MG63 (cell line): ENCODE measurements at regions not wholly inside any gene's neighbourhood (a gene's known extent, or its start where the extent isn't known, plus 50 kb on each side); places are given as distances from the start of the nearest gene placed in this dataset.

Source experiments
- DNase-seq: peaks from one replicate; pipeline ENCODE4 v3.0.0-alpha.2; 2020
- H3K27me3 ChIP-seq: fragments of 250-450 bp; sonication (Bioruptor Pico); 2 replicates; pipeline ENCODE4 v1.5.1; 2020; ENCODE audit warnings: mild to moderate bottlenecking, moderate library complexity
- H3K36me3 ChIP-seq: fragments of 250-450 bp; sonication (Bioruptor Pico); 2 replicates; pipeline ENCODE4 v1.5.1; 2020; ENCODE audit warnings: mild to moderate bottlenecking, moderate library complexity
- H3K4me3 ChIP-seq: fragments of 250-450 bp; sonication (Bioruptor Pico); 2 replicates; pipeline ENCODE4 v1.5.1; 2020; ENCODE audit warnings: mild to moderate bottlenecking, moderate library complexity
- H3K9me3 ChIP-seq: fragments of 250-450 bp; sonication (Bioruptor Pico); 2 replicates; pipeline ENCODE4 v1.5.1; 2020; ENCODE audit warnings: mild to moderate bottlenecking, moderate library complexity

DNA sequence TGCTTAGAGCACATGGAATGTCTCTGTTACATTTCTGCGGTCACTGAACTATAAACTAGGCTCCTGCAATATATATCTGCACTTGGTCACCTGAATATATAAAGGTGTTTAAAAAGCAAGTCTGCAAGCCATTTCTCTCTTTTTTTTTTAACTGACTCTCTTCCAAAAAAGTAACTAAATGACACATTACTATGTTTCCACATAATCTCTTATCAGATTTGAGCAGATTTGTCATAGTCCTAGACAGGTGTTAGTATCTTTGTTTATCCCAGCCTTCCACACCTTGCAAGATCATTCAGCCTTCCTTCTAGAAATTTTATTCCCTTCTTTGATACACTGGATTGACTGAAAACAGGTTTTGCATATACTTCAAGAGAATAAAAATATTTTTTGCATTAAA lies 86.7 kb upstream of the KLF7 start:
- no peaks in the 10 kb centered on the region for H3K36me3 ChIP-seq
- H3K27me3 ChIP-seq: no peaks in the 10 kb centered on the region
- DNase-seq: no peak
- no peak overlapping the region for H3K4me3 ChIP-seq
- H3K9me3 ChIP-seq: no peaks in the 10 kb centered on the region

DNA sequence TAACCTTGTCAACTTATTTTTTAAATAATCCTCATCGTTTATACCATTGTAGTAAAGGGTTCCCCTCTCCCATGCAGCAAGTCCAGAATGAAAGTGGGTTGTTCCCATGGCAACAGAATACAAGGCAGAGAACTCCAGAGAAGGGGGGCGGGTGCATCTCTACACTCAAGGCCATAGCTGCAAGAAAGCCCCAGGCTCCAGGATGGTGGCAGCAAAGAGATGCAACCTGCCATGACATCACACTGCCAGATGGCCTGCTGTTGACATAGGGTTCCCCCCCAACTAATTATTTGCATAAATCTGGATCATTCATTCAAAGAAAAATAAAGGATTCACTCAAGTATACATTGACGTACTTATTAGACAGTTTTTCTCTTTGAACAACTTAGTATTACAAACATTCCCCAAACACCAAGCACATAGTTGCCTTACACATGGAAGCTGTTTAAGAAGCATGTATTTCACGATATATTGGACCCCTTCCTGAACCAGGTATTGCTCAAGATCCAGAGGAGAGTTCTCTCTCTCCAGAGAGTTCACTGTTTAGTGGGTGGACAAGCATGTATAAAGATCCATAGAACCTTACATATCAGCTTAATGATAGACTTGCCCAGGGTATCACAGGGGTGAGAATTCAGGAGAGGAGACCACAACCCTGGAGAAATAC lies 87.4 kb upstream of the KLF7 start:
- Histone ChIP-seq H3K9me3 (no peaks in the 10 kb centered on the region), H3K4me3 (no peak overlapping the region), H3K36me3 (no peaks in the 10 kb centered on the region), H3K27me3 (no peaks in the 10 kb centered on the region)
- DNase-seq: no peak

DNA sequence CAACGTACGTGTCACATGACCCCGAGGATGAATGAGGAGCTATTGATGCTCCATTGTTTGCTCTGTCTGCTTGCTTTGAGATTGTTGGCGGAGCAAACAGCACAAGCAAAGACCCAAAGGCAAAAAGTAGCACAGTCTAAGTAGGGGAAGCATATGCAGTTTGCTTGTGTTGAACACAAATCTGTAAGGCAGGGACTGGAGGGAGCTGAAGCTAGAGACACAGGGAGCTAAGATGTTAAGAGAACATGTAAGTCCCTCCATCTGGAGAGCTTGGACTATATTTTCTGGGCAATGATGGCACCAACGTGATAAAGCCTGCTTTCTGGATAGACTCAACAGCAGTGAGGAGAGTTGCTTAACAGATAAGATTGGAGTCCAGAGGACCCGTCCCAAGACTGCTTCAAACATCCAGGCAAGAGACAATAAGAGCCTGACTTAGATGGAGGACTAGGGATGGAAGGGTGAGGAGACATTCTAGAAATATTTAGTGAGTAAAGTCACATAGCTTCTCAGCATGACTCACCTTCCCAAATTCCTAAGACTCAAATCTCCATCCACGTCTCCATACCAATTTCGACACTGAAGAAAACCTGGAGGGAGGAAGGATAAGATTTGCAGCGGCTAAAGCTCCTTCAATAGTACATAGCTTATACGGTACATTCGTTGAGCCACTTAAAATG lies 88.1 kb upstream of the KLF7 start:
- H3K4me3 ChIP-seq: no peak overlapping the region
- H3K36me3 ChIP-seq: no peaks in the 10 kb centered on the region
- H3K9me3 ChIP-seq: no peaks in the 10 kb centered on the region
- peak; percentile 25 for DNase-seq
- no peaks in the 10 kb centered on the region for H3K27me3 ChIP-seq

DNA sequence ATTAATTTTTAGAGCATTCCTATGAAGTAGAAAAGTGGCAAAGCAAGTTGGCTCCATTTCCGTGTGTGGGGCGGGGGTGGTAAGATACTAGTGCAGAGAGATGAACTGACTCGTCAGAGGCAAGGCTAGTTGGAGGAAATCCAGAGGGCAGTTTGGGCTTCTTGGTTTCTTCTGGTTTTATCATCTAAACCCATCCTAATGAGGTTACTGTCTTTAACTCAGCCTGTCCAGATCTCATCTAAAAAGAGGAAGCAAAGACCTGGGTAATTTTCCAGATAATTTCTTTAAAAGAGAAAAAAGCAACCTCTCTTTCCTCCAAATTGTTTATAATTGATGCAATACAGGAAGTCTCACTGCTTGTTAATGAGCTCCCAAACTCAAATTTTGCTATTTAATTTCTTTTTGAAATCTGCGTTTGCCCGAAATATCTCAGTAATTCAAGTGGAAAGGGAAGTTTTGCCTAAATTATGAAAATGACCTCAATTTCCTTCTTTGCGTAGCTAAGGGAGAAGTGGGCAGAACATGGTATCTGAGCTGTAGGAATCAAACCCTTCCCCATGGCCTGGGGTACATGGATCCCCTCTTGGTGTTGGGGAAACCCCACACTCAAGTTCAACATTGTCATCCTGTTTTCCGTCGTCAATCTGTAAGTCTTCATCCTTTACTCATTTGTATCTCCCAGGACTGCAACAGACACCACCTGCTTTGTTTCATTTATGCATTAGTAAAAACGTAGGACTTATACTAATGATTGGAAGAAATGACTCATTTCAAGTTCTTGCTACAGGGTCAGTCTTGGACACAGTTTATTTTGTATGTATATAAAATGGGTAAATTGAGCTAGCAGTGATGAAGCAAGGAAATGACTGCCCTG lies 89.1 kb upstream of the KLF7 start:
- Histone ChIP-seq H3K27me3 (no peaks in the 10 kb centered on the region), H3K36me3 (no peaks in the 10 kb centered on the region), H3K4me3 (no peak overlapping the region), H3K9me3 (no peaks in the 10 kb centered on the region)
- DNase-seq: peak; percentile 68

DNA sequence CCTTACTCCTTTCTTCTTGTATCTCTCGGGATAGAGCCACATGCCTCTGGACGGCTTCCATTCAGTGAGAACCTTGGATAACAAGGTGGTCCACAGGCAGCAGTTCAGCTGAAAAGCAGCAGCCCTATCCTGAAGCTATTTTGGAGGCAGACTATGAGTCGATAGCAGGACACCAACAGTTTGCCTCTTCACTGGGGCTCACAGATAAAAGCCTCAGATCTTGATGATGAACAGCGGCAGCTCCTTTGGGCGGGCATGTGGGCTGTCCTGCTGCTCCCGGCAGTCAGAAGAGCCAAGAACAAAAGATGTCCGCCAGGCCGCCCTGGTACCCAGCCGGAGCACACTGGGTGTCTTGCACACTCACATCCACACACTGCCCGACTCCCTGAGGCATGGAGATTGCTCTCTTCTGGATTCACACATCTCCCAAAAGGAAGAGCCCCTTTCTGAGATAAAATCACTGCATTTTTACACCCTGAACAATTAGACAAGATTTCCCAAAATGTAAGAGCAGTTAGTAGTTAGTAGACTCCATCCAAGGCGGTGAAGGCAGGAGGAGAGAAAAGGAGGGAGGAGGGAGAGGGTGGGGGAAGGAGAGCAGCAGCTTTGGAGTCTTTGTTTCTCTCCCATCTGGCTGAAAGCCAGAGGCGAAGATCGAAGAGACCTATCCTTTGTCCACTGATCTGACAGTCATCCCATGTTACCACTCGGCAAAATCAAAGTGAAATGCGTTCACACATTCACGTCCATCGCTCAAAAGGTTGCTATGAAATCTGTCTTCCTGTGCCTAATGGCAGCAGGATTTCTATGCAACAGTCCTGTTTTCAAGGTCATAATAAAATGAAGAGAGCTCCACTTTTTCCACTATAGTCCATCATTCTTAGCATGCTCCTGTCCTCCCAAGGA lies 90.1 kb upstream of the KLF7 start:
- Histone ChIP-seq H3K36me3 (no peaks in the 10 kb centered on the region), H3K9me3 (no peaks in the 10 kb centered on the region), H3K27me3 (no peaks in the 10 kb centered on the region), H3K4me3 (no peak overlapping the region)
- DNase-seq: no peak

DNA sequence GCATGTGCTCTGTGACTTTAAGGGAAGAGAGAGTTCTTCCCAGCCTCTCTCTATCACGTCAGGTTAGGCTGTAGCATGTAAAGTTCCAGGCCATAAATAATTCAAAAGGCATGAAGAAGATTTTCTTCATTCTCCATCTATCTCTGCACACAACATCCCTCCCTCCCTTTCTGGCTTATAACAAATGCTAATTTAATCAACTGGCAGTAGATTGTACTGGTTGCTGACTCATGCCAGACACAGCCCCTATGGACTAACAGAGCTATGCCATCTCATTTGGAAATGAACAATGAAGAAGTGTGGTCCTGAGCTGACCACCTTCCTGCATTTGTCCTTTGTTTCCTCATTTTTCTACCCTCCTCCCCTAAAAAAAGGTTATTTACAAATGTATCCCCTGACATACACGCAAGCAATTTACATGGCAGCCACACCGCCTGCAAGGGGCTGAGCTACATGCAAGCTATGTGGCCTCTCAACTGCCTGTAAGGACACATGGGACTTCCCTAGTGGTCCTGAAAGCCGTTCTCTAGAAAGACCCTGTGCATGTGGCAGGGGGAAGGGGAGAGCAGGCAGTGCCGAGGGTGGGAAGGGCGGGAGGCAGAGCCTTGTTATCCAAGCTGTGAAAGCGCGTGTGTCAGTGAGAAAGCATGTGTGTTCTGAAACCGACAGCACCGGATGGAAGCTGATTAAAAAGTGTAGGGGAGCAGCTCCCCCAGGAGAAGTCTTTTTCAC lies 90.9 kb upstream of the KLF7 start:
- H3K27me3 ChIP-seq: no peaks in the 10 kb centered on the region
- H3K4me3 ChIP-seq: no peak overlapping the region
- peak; percentile 59 for DNase-seq
- no peaks in the 10 kb centered on the region for H3K36me3 ChIP-seq
- H3K9me3 ChIP-seq: no peaks in the 10 kb centered on the region

DNA sequence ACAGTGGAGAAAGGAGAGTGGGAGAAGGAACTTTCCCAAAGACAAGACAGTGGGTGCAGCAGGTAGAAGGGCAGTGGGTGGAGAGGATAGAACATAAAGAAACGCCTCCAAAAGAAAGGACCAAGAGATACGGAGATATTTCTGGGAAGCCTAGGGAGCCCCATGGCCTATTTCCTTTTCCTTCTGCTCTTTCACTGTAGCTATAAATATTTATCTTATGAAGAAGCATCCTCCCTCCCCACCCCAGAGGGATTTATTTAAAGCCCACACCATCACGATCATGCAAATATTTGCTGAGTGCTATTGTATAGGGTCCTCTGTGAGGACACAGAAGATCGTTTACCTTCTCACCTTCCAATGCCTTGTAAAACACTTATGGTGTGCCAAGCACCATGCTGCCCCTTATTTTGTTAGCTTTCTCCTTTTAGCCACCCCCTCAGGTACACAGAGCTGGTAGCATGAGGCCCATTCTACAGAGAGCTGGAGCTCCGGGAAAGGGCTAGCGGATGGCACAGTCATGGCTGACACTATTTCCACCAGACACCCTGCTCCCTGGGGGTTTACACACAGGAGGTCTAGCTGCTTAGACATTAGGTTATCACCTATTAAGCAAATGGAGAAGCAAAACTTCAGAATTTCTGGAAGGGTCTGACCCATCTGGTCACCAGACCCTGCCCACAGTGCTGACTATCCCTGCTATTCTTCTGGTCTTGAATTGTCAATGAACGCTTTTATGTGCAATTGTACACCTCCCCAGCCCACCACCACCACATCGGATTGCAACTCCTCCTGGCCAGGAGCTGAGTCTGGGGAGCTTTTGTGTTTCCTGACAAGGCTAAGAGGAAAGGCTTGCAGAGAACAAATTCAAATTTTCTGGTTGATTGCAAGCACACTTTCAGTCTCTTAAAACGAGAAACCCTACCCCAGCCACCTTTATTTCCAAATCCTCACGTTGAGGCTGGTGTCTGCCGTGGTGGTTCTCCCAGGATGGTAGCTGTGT lies 91.8 kb upstream of the KLF7 start:
- Histone ChIP-seq H3K27me3 (no peaks in the 10 kb centered on the region), H3K9me3 (no peaks in the 10 kb centered on the region), H3K36me3 (no peaks in the 10 kb centered on the region), H3K4me3 (no peak overlapping the region)
- no peak for DNase-seq

DNA sequence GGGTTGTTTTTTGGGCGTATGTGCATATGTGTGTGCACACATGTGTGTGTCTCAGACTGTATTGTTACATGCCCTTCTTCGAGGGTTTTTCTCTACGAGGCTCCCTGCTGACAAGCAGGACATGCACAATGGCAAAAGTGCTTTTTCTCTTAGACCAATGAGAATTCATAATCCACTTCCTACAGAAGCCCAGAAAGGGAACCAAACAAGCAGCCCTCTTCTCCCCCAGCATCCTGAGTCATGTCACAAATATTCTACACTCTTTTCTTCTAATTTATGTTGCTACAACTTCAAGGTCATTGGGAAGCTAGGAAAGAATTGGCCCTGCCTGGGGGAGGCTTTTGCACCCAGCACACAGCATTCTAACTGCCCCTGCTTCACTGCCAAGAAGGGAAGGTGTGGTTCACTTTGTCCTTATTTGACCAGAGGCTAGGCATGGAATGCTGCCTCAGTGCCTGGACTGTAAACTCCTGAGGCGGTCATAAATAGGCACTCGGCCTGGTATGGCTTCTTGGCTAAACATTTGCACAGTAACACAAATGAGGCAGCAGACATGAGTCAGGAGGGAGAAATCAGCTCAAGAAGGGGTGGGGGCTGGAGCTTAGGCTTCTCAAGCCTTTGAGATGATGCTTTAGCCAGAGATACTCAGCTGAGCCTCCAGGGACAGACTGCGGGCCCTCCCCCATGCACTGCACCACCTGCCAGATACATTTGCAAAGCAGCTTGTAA lies 92.7 kb upstream of the KLF7 start:
- H3K4me3 ChIP-seq: no peak overlapping the region

DNA sequence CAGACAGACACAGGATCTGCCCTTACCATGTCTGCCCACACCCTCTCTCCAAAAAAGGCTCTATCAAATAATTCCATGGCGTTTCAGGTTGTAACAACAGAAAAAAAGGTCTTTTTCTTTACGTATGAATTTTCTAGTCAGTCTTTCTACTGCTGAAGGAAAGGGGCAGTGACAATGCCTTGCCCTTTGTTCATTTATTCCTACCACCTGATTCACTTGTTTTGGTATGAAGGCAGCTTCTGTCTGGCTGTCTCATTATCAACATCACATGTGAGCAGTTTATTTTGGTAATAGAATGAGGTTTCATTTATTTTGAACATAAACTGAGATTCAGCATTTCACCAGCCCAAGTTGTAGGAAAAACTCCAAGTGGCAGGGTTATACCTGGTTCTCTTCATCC lies 94.3 kb upstream of the KLF7 start:
- no peak for DNase-seq
- H3K27me3 ChIP-seq: no peaks in the 10 kb centered on the region
- H3K36me3 ChIP-seq: no peaks in the 10 kb centered on the region
- H3K9me3 ChIP-seq: no peaks in the 10 kb centered on the region
- no peak overlapping the region for H3K4me3 ChIP-seq

More for the DNA sequence above, 92.7 kb upstream of the KLF7 start:
- no peaks in the 10 kb centered on the region for H3K9me3 ChIP-seq
- H3K27me3 ChIP-seq: no peaks in the 10 kb centered on the region
- peak; percentile 98 for DNase-seq
- H3K36me3 ChIP-seq: no peaks in the 10 kb centered on the region

DNA sequence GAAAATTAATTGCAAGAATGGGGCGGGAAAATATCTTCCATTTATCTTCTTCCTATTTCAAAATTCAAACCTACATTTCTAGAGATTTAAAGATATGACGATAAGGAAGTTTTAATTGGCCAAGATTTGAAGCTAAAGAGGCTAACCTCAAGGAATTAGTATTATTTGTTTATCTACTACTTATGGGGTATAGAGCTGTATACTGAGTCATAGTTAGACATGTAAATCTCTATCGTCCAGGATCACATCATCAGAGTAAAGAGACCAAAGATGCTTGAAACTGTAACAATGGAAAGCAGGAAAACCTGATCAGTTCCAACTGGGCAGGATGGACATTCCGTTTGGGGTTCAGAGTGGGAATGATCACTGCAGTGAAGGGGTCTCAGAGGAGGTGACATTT lies 95.2 kb upstream of the KLF7 start:
- Histone ChIP-seq H3K9me3 (no peaks in the 10 kb centered on the region), H3K4me3 (no peak overlapping the region), H3K27me3 (no peaks in the 10 kb centered on the region), H3K36me3 (no peaks in the 10 kb centered on the region)
- DNase-seq: no peak

DNA sequence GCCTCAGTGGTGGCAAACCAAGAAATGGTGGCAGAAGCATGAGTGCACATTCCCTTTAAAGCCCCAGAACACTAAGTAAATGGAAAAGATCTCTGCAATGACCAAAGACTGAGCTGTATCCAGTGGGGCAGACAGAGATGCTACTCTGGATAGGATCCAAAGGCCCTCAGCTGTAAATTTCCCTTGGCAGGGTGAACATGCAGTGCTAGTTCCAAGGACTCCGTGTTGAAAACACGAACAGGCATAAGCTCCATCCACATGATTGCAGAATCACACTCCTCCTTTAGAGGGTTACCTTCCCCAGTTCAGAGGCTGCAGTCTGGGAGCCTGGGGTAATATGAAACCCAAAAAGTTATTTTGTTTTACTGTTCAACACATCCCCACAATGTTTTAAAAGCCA lies 98.6 kb upstream of the KLF7 start:
- no peak overlapping the region for H3K4me3 ChIP-seq
- no peak for DNase-seq
- H3K27me3 ChIP-seq: no peaks in the 10 kb centered on the region
- H3K9me3 ChIP-seq: no peaks in the 10 kb centered on the region
- H3K36me3 ChIP-seq: no peaks in the 10 kb centered on the region

DNA sequence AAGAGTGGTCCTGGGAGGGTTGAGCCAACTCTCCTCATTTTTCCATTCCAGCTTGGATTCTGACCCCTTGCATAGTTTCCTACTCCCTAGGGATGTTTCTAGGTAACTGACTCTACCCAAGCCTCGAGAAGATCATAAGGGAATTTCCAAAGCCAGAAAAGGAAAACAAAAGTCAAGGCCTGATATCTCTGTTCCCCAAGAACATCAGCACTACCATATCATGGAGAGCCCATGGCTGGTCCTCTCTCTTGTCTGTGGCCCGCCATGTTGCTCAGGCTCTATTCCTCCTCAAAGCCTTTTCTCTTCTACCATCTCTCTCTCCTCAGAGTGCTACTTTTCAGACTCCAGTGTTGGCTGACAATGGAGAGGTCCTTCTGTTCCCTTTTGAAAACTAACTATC lies 99.6 kb upstream of the KLF7 start:
- no peak for DNase-seq
- no peaks in the 10 kb centered on the region for H3K36me3 ChIP-seq
- H3K4me3 ChIP-seq: no peak overlapping the region
- no peaks in the 10 kb centered on the region for H3K9me3 ChIP-seq
- H3K27me3 ChIP-seq: no peaks in the 10 kb centered on the region

DNA sequence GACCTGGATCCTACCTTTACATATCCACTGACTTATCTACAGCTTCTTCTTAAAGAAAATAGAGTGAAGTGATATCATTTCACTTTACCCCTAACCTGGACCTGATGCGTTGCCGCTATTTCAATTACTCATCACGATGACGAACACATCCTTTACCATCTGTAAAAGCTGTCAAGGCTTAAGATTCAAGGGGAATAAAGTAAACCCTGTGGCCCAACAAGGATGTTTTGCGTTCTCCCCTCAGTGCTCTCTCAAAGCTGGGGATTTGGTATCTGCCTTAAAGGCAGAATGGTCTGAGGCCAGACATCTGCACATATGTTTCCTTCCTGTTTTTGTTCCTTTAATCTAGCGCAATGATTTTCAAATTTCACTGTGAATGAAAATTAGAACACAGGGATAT lies 100.1 kb upstream of the KLF7 start:
- Histone ChIP-seq H3K36me3 (no peaks in the 10 kb centered on the region), H3K4me3 (no peak overlapping the region), H3K27me3 (no peaks in the 10 kb centered on the region), H3K9me3 (no peaks in the 10 kb centered on the region)
- no peak for DNase-seq

DNA sequence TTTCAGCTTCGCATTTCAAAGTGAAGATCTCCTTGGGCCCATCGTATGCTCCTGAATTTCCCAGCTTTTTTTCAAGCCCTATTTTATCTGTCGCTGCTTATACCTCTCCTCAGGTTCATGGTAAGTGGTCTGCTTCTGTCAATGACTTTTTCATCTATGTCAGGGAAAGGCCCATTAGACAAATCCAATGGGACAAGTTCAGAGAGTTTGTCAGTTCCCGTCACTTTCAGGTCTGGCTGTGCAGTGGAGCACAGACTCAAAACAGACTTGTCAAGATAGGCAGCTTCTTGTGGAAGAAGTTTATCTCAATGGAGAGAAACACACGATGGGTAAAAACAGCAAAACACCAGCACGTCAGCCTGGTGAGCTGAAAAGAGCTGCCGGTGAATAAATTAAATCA lies 100.9 kb upstream of the KLF7 start:
- no peak for DNase-seq
- Histone ChIP-seq H3K9me3 (no peaks in the 10 kb centered on the region), H3K27me3 (no peaks in the 10 kb centered on the region), H3K36me3 (no peaks in the 10 kb centered on the region), H3K4me3 (no peak overlapping the region)

DNA sequence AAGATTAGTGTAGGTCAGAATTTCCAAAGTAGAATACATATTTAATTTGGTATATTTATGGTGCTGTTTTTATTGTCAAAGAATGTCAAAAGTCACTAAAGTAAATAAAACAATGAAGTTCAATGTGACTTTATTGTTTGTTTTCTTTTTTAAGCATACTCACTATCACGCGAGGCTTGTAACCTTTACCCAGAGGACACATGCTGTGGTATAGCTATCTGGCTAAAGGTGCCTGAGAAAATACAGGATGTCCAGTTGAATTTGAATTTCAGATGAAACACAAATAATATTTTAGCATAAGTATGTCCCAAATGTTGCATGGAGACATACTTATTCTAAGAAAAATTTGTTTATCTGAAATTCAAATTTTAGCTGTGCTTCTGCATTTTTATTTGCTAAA lies 103.3 kb upstream of the KLF7 start:
- Histone ChIP-seq H3K27me3 (no peaks in the 10 kb centered on the region), H3K4me3 (no peak overlapping the region), H3K36me3 (no peaks in the 10 kb centered on the region), H3K9me3 (no peaks in the 10 kb centered on the region)
- no peak for DNase-seq
